ENCODE measurements at regions not wholly inside any gene's neighbourhood (a gene's known extent, or its start where the extent isn't known, plus 50 kb on each side); places are given as distances from the start of the nearest gene placed in this dataset.

DNA sequence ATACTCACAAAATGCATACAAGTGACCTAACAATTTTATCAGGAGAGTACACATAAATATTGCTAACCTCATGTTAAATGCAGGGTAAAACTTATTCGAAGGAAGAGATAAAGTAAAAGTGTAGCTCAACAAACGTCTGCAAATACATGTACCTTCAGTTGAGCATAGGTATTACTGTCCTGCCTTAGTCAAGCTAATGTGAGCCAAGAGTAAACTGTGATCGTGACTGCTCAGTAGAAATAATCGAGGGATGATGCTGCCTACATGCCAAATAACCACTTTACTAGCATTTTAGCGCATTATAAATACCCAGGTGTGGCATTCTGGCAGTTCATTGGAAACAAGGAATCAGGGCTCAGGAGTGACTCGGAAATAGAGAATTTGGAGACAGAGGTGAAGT, 779.5 kb downstream of the SOCS6 start:
- TF ChIP-seq, protein P1, sequence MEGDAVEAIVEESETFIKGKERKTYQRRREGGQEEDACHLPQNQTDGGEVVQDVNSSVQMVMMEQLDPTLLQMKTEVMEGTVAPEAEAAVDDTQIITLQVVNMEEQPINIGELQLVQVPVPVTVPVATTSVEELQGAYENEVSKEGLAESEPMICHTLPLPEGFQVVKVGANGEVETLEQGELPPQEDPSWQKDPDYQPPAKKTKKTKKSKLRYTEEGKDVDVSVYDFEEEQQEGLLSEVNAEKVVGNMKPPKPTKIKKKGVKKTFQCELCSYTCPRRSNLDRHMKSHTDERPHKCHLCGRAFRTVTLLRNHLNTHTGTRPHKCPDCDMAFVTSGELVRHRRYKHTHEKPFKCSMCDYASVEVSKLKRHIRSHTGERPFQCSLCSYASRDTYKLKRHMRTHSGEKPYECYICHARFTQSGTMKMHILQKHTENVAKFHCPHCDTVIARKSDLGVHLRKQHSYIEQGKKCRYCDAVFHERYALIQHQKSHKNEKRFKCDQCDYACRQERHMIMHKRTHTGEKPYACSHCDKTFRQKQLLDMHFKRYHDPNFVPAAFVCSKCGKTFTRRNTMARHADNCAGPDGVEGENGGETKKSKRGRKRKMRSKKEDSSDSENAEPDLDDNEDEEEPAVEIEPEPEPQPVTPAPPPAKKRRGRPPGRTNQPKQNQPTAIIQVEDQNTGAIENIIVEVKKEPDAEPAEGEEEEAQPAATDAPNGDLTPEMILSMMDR (IDR thresholded peaks at IDR 0.05), result no peak
- TF ChIP-seq EP300 (IDR thresholded peaks at IDR 0.05), result no peak

Data from tibial nerve (tissue), 4 donors.